Activated T-cell treated with anti-CD3 and anti-CD28 coated beads, Interleukin-2, amount 50 U/mL, for 24 hours (primary cell): ENCODE measurements at regions not wholly inside any gene's neighbourhood (a gene's known extent, or its start where the extent isn't known, plus 50 kb on each side); places are given as distances from the start of the nearest gene placed in this dataset.
A peak's percentile ranks its signal among the peaks of the same experiment; 100 is the strongest.

Experiments used
- DNase-seq: peaks from one replicate; pipeline ENCODE4 v3.0.0-alpha.2; 2020
- H3K27ac Mint-ChIP-seq: 2 replicates; pipeline ENCODE4 v1.8.0; 2020; ENCODE audit warnings: mild to moderate bottlenecking, mixed read lengths
- H3K27me3 Mint-ChIP-seq: 2 replicates; pipeline ENCODE4 v1.8.0; 2020; ENCODE audit warnings: mixed read lengths
- H3K36me3 Mint-ChIP-seq: 2 replicates; pipeline ENCODE4 v1.8.0; 2020; ENCODE audit warnings: low read depth, mixed read lengths
- H3K4me1 Mint-ChIP-seq: 2 replicates; pipeline ENCODE4 v1.8.0; 2020; ENCODE audit warnings: low read depth, mixed read lengths
- H3K4me3 Mint-ChIP-seq: 2 replicates; pipeline ENCODE4 v1.8.0; 2020; ENCODE audit warnings: mild to moderate bottlenecking, moderate library complexity, mixed read lengths
- H3K9me3 Mint-ChIP-seq: 2 replicates; pipeline ENCODE4 v1.8.0; 2020; ENCODE audit warnings: mixed read lengths

DNA sequence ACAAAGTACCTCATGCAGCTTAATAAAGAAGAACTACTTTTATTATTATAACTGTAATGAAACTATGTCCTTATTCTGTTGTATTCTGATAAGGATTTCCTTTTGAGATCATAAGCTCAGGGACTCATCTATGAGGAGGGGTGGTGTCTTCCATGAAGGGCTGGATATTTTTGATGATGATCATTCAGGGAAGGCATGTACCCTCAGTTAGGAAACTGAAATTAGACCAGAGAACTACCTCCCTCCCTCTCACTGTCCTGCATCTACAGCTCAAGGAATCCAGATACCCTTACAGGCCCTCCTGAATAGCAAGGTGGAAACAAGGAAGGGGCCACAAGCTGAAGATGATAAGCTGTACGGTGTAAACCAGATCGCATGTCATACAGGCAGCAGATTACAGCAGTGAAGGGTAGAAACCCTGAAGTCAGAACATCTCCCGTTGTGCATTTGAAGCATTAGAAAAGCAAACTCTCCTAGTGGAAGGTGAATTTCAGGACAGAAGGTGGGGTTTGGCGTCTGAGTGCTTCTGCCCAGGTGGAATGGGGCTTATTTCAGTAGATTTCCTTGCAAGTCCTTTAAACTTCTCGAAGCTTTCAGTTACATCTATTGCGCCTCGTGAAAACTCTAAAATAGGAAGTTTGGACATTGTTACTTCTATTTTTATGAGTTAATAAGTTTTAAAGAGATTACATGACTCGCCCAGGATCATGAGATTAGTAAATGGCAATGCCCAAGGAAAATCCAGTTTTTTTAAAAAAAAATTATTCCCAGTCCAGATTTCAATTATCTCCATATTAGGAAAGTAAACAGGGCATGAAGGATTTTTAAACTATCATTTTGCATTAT, 101.1 kb upstream of the HNRNPU start:
- peaks cover 5% of the 10 kb centered on the region for H3K36me3 Mint-ChIP-seq
- no peak for DNase-seq
- H3K4me1 Mint-ChIP-seq: peaks cover 21% of the 10 kb centered on the region
- no peaks in the 10 kb centered on the region for H3K27me3 Mint-ChIP-seq
- no peak overlapping the region for H3K4me3 Mint-ChIP-seq
- no peaks in the 10 kb centered on the region for H3K9me3 Mint-ChIP-seq
- H3K27ac Mint-ChIP-seq: no peak overlapping the region

- peaks cover 18% of the 10 kb centered on the region for H3K4me1 Mint-ChIP-seq
- no peaks in the 10 kb centered on the region for H3K27me3 Mint-ChIP-seq
- H3K9me3 Mint-ChIP-seq: no peaks in the 10 kb centered on the region
- peak overlapping the region; percentile 4 for H3K4me3 Mint-ChIP-seq
- peak; percentile 32 for DNase-seq
- H3K36me3 Mint-ChIP-seq: no peaks in the 10 kb centered on the region
- peak overlapping the region; percentile 46 for H3K27ac Mint-ChIP-seq
Measured at GRCh38 chr1:244964112-244964971, 100.0 kb upstream of the HNRNPU start.

GRCh38 chr1:244963231-244963826, 99.0 kb upstream of the HNRNPU start:
- no peak for DNase-seq
- H3K4me3 Mint-ChIP-seq: no peak overlapping the region
- peak overlapping the region; percentile 46 for H3K27ac Mint-ChIP-seq
- no peaks in the 10 kb centered on the region for H3K27me3 Mint-ChIP-seq
- no peaks in the 10 kb centered on the region for H3K36me3 Mint-ChIP-seq
- H3K9me3 Mint-ChIP-seq: no peaks in the 10 kb centered on the region
- peaks cover 14% of the 10 kb centered on the region for H3K4me1 Mint-ChIP-seq

- Mint-ChIP-seq H3K27me3 (no peaks in the 10 kb centered on the region), H3K4me1 (peaks cover 14% of the 10 kb centered on the region), H3K27ac (no peak overlapping the region), H3K36me3 (no peaks in the 10 kb centered on the region), H3K9me3 (no peaks in the 10 kb centered on the region), H3K4me3 (no peak overlapping the region)
- DNase-seq: no peak
Measured at GRCh38 chr1:244962130-244962529, 97.8 kb upstream of the HNRNPU start.

GRCh38 chr1:244960904-244961303, 96.6 kb upstream of the HNRNPU start:
- no peaks in the 10 kb centered on the region for H3K27me3 Mint-ChIP-seq
- no peaks in the 10 kb centered on the region for H3K36me3 Mint-ChIP-seq
- DNase-seq: no peak
- H3K4me3 Mint-ChIP-seq: no peak overlapping the region
- H3K4me1 Mint-ChIP-seq: peaks cover 14% of the 10 kb centered on the region
- H3K27ac Mint-ChIP-seq: no peak overlapping the region
- H3K9me3 Mint-ChIP-seq: no peaks in the 10 kb centered on the region

- Mint-ChIP-seq H3K4me3 (no peak overlapping the region), H3K9me3 (no peaks in the 10 kb centered on the region), H3K36me3 (no peaks in the 10 kb centered on the region), H3K27ac (no peak overlapping the region), H3K4me1 (peaks cover 4% of the 10 kb centered on the region), H3K27me3 (no peaks in the 10 kb centered on the region)
- no peak for DNase-seq
Measured at GRCh38 chr1:244958593-244958992, 94.2 kb upstream of the HNRNPU start.

DNA sequence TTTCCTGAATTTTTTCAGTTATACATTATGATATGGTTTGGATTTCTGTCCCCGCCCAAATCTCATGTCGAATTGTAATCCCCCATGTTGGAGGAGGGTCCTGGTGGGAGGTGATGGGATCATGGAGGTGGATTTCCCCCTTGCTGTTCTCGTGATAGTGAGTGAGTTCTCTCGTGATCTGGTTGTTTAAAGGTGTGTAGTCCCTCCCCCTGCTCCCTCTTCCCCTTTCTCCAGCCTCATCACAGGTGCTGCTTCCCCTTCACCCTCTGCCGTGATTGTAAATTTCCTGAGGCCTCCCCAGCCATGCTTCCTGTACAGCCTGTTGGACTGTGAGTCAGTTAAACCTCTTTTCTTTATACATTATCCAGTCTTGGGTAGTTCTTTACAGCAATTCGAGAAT, 93.2 kb upstream of the HNRNPU start:
- H3K27ac Mint-ChIP-seq: no peak overlapping the region
- no peak for DNase-seq
- no peaks in the 10 kb centered on the region for H3K27me3 Mint-ChIP-seq
- no peaks in the 10 kb centered on the region for H3K4me1 Mint-ChIP-seq
- no peaks in the 10 kb centered on the region for H3K36me3 Mint-ChIP-seq
- H3K4me3 Mint-ChIP-seq: no peak overlapping the region
- H3K9me3 Mint-ChIP-seq: no peaks in the 10 kb centered on the region

DNA sequence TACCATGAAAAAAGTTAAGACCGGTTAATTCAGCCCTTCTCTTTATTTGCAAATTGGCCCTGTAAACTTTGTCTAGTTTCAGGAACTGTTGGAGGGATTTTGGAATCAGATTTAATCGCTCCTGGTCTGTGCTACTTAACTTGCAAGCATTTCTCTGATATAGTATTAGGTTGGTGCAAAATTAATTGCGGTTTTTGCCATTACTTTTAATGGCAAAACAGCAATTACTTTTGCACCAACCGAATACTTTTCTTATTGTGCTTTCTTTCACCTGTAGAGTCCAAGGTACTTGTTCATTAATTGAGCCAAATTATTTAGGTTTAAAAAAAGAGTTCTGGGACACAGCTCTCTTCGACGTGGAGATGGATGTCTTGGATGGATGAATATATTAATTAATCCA, 92.8 kb upstream of the HNRNPU start:
- Mint-ChIP-seq H3K27me3 (no peaks in the 10 kb centered on the region), H3K4me3 (no peak overlapping the region), H3K27ac (no peak overlapping the region), H3K4me1 (no peaks in the 10 kb centered on the region), H3K36me3 (no peaks in the 10 kb centered on the region), H3K9me3 (no peaks in the 10 kb centered on the region)
- DNase-seq: no peak

DNA sequence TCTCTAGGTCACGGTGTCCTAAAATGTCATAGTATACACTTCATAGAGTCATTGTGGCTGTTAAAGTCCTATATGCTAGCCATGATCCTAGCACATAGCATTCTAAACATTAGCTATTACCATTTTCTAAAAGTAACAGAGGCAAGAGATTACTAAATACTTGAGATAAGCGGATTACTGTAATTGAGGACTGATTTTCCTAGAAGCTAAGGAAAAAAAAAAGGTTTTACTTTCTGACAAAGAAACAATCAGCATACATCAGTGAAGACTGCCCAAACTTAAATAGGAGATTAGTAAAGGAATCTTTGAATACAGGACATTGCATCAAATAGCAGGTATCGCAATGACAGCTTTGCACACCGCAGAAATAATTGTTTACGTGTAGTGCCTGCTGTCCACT, 91.3 kb upstream of the HNRNPU start:
- DNase-seq: no peak
- Mint-ChIP-seq H3K4me3 (no peak overlapping the region), H3K36me3 (no peaks in the 10 kb centered on the region), H3K27me3 (no peaks in the 10 kb centered on the region), H3K27ac (no peak overlapping the region), H3K4me1 (no peaks in the 10 kb centered on the region), H3K9me3 (no peaks in the 10 kb centered on the region)

GRCh38 chr1:244954359-244954758, 90.0 kb upstream of the HNRNPU start:
- no peak for DNase-seq
- H3K4me1 Mint-ChIP-seq: no peaks in the 10 kb centered on the region
- H3K4me3 Mint-ChIP-seq: no peak overlapping the region
- no peak overlapping the region for H3K27ac Mint-ChIP-seq
- no peaks in the 10 kb centered on the region for H3K9me3 Mint-ChIP-seq
- no peaks in the 10 kb centered on the region for H3K36me3 Mint-ChIP-seq
- no peaks in the 10 kb centered on the region for H3K27me3 Mint-ChIP-seq

DNA sequence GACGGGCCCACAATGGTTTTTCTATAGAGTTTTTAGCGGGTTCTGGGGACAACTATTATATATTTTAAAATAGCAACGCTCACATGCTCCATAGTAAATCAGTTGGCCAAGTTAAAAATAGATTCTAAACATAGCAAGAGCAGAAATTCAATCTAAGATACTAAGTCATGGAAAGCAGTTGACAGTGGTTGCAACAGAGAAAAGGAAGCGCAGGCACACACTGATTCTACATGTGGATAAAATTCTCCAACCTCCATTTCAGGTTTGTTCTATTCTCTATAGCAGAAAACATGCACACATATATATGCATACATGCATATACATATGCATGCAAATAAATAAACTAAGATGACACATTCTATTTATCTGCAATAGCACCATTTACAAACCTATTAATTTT, 89.6 kb upstream of the HNRNPU start:
- no peak overlapping the region for H3K27ac Mint-ChIP-seq
- no peaks in the 10 kb centered on the region for H3K9me3 Mint-ChIP-seq
- H3K36me3 Mint-ChIP-seq: no peaks in the 10 kb centered on the region
- DNase-seq: no peak
- H3K4me3 Mint-ChIP-seq: no peak overlapping the region
- no peaks in the 10 kb centered on the region for H3K4me1 Mint-ChIP-seq
- no peaks in the 10 kb centered on the region for H3K27me3 Mint-ChIP-seq

DNA sequence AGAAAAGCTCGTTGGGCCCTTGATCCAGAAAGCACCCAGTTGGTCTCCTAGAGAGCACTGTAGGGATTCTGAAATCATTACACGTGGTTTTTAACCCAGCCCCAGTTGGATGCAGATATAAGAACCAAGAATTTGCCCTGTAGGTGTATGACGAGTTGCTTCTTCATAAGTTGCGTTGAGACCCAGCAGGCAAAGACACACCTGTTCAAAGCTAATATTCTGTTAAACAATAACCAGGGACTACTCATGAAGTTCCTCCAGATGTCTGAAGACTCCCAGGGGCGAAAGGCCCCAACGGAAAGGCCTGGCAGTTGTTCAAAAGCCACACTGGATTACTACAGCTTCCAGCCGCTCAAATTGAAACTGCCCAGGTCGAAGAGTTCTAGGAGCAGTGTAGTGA, 88.6 kb upstream of the HNRNPU start:
- Mint-ChIP-seq H3K27me3 (no peaks in the 10 kb centered on the region), H3K27ac (no peak overlapping the region), H3K4me3 (no peak overlapping the region), H3K4me1 (no peaks in the 10 kb centered on the region), H3K9me3 (no peaks in the 10 kb centered on the region), H3K36me3 (no peaks in the 10 kb centered on the region)
- DNase-seq: no peak

- Mint-ChIP-seq H3K4me3 (no peak overlapping the region), H3K27ac (no peak overlapping the region), H3K9me3 (no peaks in the 10 kb centered on the region)
Measured at GRCh38 chr1:244952280-244952933, 88.1 kb upstream of the HNRNPU start.

GRCh38 chr1:244948416-244948815, 84.1 kb upstream of the HNRNPU start:
- Mint-ChIP-seq H3K36me3 (no peaks in the 10 kb centered on the region), H3K4me1 (no peaks in the 10 kb centered on the region), H3K27me3 (no peaks in the 10 kb centered on the region), H3K27ac (no peak overlapping the region), H3K9me3 (no peaks in the 10 kb centered on the region), H3K4me3 (no peak overlapping the region)
- DNase-seq: no peak

More at GRCh38 chr1:244952280-244952933, 88.1 kb upstream of the HNRNPU start:
- H3K36me3 Mint-ChIP-seq: no peaks in the 10 kb centered on the region
- no peaks in the 10 kb centered on the region for H3K4me1 Mint-ChIP-seq
- no peaks in the 10 kb centered on the region for H3K27me3 Mint-ChIP-seq
- DNase-seq: no peak
